Fibroblast of skin of left biceps (primary cell): ENCODE measurements at regions not wholly inside any gene's neighbourhood (a gene's known extent, or its start where the extent isn't known, plus 50 kb on each side); places are given as distances from the start of the nearest gene placed in this dataset.

Experiments
- DNase-seq, 2 experiments: peaks; one replicate each; pipeline ENCODE4 v3.0.0-alpha.2; 2013; ENCODE audit warnings: low read depth in 2 of 2

GRCh38 chr2:60052601-60053000 lies 500.9 kb downstream of the BCL11A start:
- no peak for DNase-seq

DNA sequence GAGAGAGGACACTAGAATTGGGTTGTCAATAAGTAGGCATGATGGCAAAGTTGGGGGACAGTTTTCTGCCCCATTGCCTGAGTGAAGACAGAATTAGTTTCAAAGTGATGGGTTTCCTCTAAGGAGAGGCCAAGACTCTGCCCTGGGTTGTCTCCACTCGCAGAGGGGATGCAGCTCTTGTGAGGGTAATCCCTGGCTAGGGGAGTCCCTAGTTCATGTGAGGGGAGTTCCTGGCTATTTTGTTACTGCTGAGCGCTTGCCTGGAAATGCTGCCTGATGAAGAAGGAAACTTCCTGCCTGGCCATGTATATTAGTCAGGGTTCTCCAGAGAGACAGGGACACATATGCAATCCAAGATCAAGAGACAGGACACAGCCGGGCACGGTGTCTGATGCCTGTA lies 501.5 kb downstream of the BCL11A start:
- no peak for DNase-seq

DNA sequence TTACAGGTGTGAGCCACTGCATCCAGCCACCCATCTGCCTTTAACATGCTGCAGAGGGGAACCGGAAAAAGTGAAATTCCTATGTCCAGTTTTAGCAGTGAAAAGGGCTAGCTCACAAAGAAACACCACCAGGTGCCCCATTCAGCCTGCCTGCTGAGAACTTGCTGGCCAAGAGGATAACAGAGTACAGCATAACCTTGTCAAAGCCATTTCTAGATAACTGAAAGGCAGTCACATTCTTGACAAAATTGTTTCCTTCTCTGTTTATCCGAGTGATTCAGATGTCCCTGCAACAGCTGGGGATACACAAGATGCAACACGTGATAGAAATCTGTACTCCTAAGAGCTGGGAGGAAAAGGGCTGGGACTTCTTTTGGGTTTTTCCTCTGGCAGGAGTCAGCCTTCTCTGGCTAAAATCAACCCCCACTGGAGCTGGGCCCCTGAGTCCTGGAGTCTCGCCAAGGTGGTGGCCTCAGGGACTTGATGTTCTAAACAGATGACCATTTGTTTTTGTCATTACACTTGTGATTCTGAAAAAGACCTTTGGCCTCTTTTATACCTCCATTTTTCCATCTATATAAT lies 505.4 kb downstream of the BCL11A start:
- DNase-seq: no peak

- DNase-seq: no peak
Measured at GRCh38 chr2:60047347-60047746, 506.1 kb downstream of the BCL11A start.

DNA sequence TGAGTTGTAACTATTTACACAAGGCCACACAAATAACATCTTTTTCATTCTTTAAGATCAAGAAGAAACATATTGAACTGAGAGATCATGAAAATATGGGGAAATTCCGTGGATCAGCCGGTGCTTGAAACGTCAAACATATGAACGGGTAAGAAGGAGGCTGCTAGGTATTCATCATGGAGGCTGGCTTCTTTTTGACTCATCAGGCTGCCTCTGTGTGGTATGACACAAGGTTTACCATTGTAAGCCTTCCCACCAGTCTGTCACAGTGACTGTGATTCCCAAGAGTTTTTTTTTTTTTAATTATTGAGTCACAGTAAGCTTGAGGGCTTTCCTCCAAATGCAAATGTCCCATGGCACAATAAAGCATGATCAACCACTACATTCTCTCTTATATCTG lies 506.9 kb downstream of the BCL11A start:
- no peak for DNase-seq

DNA sequence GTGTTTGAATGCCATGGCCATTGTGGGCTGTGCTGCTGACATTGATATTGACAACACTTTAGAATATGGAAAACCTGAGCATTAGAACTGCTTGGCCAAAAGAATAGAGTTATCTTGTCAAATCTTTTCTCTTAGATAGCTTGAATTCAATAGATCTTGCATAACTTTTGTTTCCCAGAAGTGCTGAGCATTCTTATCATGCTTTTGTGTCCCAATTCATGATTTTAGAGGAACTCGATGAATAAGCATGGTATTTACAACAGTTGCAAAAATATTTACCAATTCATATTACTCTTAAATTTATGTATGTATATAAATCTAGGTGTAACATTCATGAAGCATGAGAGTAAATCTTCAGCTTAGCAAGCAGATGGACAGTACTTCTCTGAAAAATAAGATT lies 508.0 kb downstream of the BCL11A start:
- DNase-seq: no peak

- DNase-seq: no peak
Measured at GRCh38 chr2:60044484-60044883, 509.0 kb downstream of the BCL11A start.

DNA sequence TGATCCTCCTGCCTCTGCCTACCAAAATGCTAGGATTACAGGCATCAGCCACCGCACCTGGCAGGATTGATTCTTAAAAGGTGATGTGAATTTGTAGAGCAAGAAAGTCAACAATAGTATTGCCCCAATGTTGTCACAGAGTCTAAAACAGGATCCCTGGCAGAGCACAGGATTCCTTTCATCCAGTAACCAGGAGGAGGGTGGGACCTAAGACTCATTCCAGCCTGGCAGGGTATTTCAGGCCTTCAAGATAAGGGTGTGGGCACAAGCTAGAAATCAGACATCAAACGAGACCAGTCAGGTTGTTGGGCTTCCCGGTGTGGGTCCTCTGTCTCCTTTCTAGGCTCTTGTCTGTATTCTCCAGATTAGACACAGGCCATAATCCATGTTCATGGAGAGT lies 511.4 kb downstream of the BCL11A start:
- DNase-seq: no peak

GRCh38 chr2:60033325-60033724 lies 520.1 kb downstream of the BCL11A start:
- DNase-seq: no peak

GRCh38 chr2:60029566-60029883 lies 523.9 kb downstream of the BCL11A start:
- DNase-seq: no peak

- DNase-seq: peak; percentile 54 to 55
Measured at GRCh38 chr2:60028849-60029565, 524.4 kb downstream of the BCL11A start.

DNA sequence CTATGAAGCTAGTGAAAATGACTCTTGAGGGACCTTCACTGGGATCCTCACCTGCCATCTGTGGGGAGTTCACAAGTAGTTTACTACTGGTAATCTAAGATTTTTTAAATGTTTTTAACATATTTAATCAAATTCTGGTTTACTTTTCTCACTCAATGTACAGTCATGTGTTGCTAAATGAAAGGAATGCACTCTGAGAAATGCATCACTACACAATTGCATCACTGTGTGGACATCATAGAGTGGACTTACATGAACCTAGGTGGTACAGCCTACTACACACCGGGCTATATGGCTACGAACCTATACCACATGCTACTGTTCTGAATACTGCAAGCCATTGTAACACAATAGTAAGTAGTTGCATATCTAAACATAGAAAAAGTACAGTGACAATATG lies 528.0 kb downstream of the BCL11A start:
- DNase-seq: peak in 1 of 2 experiments; percentile 35

GRCh38 chr2:60023256-60023985 lies 530.0 kb downstream of the BCL11A start:
- no peak for DNase-seq

- DNase-seq: no peak
Measured at GRCh38 chr2:60007671-60008070, 545.8 kb downstream of the BCL11A start.

DNA sequence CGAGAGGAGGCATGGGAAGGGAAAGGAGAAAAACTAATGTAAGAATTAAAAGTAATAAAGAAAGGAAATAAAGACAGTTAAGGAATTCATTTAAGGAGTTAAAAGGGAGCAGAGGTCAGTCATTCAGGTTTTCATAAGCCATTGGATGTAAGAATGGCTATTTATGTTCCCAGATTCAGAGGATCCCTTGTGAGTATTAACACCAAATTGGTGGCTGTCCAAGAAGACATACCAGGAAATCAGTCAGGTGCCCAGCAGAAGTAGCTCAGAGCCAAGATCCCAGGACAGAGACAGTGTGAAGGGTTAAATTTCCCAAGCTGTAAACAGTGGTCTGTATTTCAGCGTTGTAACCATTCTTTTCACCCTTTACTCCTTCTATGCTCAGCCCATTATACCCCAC lies 550.4 kb downstream of the BCL11A start:
- no peak for DNase-seq

GRCh38 chr2:60002183-60002867 lies 551.1 kb downstream of the BCL11A start:
- no peak for DNase-seq

GRCh38 chr2:60000686-60001085 lies 552.8 kb downstream of the BCL11A start:
- peak; percentile 15 to 22 for DNase-seq

DNA sequence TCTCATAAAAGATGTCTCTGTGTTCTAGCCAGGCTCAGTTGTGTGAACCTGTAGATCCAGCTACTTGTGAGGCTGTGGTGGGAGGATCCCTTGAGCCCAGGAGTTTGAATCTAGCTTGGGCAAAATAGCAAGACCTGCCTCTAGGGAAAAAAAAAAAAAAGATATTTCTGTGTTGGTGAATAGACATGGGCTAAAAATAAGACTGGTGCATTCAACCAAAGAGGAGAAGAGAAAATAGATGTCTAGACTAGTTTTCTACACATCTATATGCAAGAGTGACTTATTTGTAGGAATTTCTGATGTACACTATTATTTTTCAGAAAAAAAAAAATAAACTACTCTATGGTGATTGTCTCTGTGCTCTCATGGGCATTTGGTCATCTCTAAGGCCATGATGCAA lies 555.1 kb downstream of the BCL11A start:
- no peak for DNase-seq

- DNase-seq: no peak
Measured at GRCh38 chr2:59997371-59997770, 556.1 kb downstream of the BCL11A start.

DNA sequence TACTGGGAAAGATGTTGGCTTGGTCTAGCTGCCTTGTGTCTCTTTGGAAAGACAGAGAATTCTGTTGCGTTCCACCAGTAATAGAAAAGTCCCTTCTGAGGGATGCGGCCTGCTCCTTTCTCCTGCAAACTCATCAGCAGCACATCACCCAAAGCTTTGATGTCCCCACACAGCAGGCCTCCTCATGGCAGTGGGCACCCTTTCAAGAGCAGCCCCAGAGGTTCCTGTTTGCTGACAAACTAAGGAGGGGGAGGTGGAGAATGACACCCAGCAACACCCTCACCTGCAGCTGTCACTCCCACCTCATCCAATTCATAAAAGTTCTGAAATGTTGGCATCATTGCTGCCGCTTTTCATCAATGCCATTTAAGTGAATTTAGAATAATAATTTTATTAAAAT lies 556.6 kb downstream of the BCL11A start:
- DNase-seq: no peak

DNA sequence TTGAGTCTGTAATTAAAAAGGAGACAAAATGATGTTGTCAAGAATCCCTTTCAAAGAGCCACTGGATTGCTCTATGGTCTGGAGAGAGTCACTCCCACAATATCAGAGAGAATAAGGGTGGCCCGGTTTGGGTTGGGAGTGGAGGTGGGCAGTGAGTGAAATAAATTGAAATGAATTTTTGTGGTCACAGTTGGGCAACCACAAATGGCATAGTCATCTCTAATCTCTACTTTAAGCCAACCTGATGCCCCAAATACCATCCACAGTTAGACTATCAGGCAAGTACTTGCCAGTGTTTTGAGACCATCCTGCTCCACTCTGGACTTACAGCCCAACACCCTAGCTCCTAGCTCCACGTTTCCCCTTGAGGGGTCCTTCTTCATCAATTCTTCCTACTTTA lies 559.7 kb downstream of the BCL11A start:
- DNase-seq: no peak

GRCh38 chr2:59988341-59988740 lies 565.1 kb downstream of the BCL11A start:
- no peak for DNase-seq

- no peak for DNase-seq
Measured at GRCh38 chr2:59986511-59986910, 566.9 kb downstream of the BCL11A start.
